GM21360 (cell line): ENCODE measurements at regions not wholly inside any gene's neighbourhood (a gene's known extent, or its start where the extent isn't known, plus 50 kb on each side); places are given as distances from the start of the nearest gene placed in this dataset.

ENCODE experiments used
- ATAC-seq: cut with Tn5 transposase; IDR thresholded peaks from one replicate; pipeline ENCODE4 v1.9.1; 2021; ENCODE audit warnings: mild to moderate bottlenecking, moderate library complexity; ENCODE audit not compliant: unreplicated experiment

DNA sequence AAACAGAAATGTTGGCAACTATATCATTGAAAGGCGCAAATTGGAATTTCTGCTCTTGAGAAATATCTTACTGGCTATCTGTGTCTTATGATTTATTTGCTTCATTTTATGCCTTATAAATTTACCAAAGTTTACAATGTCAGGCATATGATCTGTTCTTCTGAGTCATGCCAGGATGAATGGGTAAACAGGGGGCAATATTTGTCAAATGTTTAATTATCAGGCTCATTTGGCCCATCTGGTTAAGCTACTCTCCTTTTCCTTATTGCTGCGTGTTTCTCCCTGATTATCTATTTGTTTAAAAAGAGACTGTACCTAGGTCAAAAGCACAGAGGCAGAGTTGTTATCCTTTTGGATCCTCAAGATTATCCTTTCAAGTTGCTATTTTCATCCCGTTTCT is 903.8 kb upstream of the PCDH10 start:
- ATAC-seq, result no peak

- no peak for ATAC-seq
Measured at GRCh38 chr4:132264176-132264575, 884.9 kb upstream of the PCDH10 start.

GRCh38 chr4:132266374-132266773 is 882.7 kb upstream of the PCDH10 start:
- ATAC-seq, result no peak

GRCh38 chr4:132267321-132267720 is 881.8 kb upstream of the PCDH10 start:
- ATAC-seq, result no peak

DNA sequence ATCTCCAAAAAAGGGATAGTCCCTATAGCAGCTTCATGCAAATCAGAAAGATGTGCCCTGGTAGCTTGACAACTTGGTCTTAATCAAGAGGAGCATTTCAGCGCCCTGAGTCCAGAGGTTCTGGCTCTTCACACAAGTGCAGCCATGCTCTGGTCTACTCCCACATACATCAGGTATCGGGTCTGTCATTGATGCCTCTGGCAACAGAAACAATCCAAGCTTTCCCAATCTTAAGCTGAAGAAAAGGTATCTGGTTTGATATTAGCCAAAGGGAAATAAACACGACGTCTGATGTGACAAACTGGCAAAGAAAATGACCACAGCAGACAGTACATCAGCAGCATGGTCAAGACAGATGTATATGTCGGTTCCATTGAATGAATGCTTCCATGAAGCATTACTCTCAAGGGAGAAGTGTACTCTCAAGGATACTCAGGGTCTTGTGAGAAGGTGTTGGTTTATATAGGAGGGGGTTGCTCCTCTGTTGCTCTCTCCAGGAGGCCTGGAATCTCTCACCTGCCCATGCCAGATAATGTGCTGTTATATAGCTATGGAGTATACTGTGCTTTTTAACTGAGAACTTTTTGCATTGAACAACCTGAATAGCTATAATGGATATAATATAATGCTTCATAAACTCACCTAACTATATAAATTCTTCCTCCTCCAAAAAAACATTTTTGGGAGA is 879.6 kb upstream of the PCDH10 start:
- ATAC-seq, result no peak

- ATAC-seq, result no peak
Measured at GRCh38 chr4:132275583-132276121, 873.4 kb upstream of the PCDH10 start.

- ATAC-seq, result no peak
Measured at GRCh38 chr4:132276185-132276584, 872.9 kb upstream of the PCDH10 start.

GRCh38 chr4:132276989-132277388 is 872.1 kb upstream of the PCDH10 start:
- no peak for ATAC-seq

GRCh38 chr4:132281733-132282132 is 867.4 kb upstream of the PCDH10 start:
- no peak for ATAC-seq

DNA sequence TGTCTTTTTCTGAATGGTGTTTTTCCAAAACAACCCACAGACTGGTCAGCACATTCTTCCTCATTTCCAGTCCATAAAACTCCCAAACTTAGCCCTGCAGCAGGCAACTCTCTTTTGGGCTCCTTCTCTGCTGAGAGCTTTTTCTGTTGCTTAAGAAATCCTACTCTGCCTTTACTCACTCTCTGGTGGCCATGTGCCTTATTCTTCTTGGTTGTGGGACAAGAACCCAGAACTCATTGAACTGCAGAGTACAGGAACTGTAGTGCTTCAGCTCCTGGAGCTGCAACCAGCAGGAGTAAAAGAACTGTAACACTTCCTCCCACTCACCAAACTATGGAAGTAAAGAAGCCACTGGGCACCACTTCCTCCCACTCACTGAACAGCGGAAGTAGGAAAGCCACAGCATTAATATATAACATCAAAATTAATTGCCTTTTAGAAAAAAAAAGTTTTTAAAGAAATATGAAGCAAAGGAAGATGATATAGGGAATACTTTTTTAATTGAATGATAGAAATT is 864.1 kb upstream of the PCDH10 start:
- no peak for ATAC-seq

DNA sequence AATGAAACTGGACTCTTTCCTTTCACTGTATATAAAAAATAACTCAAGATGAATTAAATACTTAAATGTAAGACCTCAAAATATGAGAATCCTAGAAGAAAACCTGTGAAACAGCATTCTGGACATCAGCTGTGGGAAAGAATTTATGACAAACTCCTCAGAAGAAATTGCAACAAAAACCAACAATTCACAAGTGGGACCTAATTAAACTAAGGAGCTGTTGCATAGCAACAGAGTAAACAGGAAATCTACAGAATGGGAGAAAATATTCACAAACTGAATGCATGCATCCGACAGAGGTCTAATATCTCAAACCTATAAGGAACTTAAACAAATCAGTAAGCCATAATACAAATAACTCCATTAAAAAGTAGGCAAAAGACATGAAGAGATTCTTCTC is 851.7 kb upstream of the PCDH10 start:
- ATAC-seq, result no peak

- no peak for ATAC-seq
Measured at GRCh38 chr4:132299841-132300240, 849.3 kb upstream of the PCDH10 start.

GRCh38 chr4:132312521-132312920 is 836.6 kb upstream of the PCDH10 start:
- no peak for ATAC-seq

DNA sequence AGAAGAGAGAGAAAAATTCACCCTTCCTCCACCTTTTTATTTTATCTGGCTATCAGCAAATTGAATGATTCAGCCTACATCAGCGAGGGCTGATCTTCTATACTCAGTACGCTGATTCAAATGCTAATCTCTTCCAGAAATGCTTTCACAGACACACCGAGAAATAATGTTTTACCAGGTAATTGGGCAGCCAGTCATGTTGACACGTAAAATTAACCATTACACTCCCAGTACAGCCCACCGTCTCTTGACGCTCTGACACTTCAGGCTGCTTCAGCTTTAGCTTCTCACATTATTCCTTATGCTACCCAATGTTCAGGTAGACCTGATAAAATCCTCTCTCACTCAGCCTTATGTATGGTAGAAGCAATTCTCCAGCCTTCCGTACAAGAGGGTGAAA is 835.2 kb upstream of the PCDH10 start:
- ATAC-seq, result no peak

- no peak for ATAC-seq
Measured at GRCh38 chr4:132316738-132317137, 832.4 kb upstream of the PCDH10 start.

DNA sequence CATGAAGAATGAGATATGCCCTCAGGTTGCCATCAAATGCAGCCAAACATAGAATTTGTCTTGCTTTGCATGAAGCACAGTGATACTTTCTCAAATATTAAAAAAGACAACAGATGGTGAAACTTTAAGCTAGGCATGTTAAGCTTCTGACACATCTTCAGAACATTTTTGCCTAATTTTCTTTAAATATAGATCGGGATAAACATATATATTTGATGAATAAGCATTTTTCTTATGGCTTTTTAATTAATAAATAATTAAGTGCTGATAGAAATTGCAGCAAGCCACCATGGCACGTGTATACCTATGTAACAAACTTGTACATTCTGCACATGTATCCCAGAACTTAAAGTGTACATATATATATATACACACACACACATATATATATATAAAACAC is 831.2 kb upstream of the PCDH10 start:
- no peak for ATAC-seq

GRCh38 chr4:132328761-132329160 is 820.3 kb upstream of the PCDH10 start:
- ATAC-seq, result no peak

GRCh38 chr4:132330994-132331393 is 818.1 kb upstream of the PCDH10 start:
- no peak for ATAC-seq

- no peak for ATAC-seq
Measured at GRCh38 chr4:132332932-132333723, 816.0 kb upstream of the PCDH10 start.

DNA sequence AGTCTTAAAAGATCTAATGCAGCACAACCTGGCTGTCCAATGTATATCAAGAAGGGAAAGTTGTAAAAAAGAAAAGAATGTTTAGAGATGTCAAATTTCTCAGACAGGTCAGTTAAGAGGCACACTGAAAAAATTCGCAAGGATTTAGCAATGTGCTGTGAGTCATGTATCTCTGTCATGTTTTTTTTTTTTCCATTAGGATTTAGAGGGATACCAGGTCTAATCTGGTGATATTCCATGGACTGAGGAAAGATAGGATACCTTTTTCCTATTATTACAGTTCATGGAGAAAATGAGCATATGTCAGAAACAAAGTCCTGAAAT is 815.4 kb upstream of the PCDH10 start:
- ATAC-seq, result no peak

DNA sequence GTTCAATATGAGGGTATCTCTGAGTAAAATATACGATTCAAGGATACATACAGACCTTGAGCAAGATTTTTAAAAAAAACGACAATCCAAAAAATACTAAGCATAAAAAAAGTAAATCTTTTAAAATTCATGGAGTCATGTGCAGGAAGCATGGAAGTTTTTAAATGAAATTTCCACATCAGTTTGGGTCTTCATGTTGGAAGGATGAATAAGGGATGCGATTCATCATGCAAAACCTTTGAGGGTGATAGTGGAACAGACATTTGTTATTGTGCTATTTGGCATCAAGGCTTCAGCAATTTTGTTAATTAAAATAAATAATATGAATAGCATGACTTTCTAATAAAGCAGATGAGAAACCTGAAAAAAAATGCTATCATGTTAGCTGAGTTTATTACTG is 815.0 kb upstream of the PCDH10 start:
- no peak for ATAC-seq
